Germinal center (tissue), 1 donor: ENCODE measurements at regions not wholly inside any gene's neighbourhood (a gene's known extent, or its start where the extent isn't known, plus 50 kb on each side); places are given as distances from the start of the nearest gene placed in this dataset.
A peak's percentile ranks its signal among the peaks of the same experiment; 100 is the strongest.

Experiments
- DNase-seq: peaks from one replicate; pipeline ENCODE4 v3.0.0; 2012; ENCODE audit warnings: mixed read lengths, low spot score

DNA sequence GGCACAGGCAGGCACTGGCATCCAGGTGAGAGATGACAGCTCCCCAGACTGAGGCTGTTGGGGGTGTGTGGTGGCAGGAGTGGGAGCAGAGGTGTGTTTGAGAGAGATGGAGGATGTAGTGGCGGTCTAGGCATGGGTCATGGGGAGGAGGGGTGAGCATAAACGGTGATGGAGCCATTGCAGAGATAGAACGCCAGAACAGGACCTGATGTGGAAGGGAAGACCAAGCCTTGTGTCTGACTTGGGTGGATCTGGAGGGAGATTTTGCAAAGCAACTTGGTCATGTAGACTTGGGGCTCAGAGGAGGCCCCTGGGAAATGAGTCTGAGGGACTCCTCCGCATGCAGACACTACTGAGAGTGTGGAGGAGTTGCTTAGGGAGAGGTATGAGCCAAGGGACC lies 50.0 kb upstream of the CLDN5 start:
- no peak for DNase-seq

DNA sequence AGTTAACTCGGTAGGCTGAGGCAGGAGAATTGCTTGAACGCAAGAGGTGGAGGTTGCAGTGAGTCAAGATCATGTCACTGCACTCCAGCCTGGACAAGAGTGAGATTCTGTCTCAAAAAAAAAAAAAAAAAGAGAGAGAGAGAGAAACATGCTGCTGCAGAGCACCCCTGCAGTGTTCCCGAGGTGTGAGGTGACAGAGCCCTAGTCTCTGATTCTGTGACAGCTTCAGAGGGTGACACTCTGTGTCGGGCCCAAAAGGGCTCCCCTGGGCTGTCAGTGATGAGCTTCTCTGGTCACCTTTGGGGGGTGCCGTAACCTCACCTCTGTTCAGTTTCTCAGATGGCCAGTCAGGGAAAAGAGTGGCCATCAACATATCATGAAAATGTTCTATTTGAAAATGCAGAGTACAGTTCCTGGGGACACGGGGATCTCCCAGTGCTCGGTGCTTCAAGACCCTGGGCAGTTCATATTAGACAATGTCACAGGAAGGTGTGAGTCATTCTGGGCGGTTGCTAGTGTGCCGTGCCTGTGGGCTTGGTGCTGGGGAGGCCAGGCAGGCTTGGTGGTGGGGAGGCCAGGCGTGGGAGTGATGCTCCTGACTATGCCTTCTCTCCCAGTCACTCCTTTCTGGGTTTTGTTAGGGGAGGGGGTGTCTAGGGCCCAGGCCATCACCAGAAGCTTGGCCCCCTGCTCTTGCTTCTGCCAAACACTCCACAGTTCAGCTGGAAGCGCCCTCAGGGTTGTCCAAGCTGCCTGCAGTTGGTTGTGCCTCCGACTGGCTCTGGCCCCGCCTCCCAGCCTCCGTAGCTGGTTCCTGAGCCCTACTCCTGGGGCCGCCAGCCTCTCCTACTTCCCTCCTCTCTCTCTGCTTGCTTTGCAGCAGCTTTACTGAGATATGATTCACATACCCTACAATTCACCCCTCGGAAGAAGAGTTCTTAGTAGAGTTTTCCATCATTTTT lies 52.5 kb upstream of the CLDN5 start:
- no peak for DNase-seq

DNA sequence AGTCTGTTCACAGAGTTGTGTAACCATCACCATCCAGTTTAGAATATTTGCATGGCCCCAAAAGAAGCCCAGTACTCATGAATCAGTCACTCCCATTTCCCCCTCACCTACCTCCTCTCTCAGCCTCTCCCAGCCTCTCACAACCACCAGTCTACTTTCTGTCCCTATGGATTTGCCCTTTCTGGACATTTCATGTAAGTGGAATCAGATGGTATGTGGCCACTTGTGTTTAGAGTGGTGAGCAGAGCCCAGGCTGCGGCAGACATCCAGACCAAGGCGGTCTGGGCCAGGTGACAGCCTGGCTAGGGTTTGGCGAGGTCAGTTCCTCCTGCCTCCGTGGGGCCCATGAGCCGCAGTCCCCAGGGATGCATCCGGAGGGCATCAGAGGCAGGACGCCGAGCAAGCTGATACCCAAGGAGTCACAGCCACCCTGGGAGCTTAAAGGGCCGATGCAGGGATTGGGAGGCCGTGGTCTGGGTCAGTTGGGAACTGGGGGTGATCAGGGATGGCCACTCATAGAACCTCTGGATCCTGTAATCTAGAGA lies 53.3 kb upstream of the CLDN5 start:
- no peak for DNase-seq

DNA sequence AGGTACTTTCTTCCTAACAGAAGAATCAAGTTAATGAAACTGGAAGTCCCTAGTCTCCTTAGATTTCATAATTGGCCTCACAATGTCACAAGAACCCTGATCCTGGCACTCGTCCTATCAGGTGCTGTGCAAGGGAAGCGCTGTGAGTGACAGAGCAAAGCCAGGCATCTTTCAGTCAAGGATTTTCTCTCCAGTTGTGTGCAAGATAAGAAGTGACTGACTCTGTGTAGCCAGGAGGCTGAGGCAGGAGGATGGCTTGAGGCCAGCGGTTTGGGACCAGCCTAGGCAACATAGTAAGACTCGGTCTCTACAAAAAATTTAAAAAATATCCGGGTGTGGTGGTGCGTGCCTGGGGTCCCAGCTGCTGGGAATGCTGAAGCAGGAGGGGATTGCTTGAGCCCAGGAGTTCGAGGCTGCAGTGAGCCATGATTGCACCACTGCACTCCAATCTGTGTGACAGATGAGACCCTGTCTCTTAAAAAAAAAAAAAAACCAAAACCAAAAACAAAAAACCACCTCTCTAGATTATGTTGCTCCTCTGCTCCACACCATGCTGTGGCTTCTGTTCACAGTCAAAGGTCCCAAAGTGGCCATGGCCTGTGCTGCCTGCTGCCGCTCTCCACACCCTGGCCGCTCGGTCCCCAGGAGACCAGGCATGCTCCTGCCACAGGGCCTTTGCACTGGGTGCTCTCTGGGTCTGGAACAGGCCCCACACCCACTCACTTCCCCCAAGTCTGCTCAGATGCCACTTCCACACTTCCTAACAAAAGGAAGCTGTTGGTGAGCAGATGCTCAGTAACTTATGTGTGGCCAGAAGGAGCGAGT lies 54.2 kb upstream of the CLDN5 start:
- no peak for DNase-seq

DNA sequence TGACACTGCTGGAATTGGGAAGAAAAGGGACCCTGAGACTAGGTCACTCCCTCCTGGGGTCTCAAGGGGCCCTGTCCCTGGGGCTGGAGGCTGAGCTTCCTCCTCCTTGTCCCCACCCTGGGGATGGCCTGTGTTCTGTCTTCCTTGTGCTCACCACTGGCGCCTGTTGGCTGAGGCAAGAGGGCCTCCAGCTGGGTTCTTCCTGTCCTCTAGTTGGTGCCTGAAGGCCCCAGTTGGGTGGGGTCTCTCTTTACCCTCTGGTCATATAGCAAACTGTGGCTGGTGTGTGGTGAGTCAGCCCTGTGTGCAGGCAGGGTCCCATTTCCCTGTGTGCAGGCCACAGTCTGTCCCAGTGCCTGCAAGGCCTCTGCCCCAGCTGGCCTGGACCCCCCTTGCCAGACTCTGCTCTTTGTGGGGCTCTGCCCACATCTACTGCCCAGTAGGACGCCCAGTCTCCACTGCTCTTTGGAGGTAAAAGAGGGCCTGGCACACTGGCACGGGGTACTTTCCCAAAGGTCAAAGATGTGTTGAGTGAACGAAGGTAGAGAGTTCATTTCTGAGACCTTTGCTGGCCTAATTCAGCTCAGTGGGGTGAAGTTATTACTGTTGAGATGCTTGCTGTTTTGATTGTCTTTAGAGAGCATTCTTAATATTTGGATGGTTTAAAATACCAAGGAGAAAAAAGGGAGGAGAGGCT lies 55.1 kb upstream of the CLDN5 start:
- DNase-seq, result no peak

DNA sequence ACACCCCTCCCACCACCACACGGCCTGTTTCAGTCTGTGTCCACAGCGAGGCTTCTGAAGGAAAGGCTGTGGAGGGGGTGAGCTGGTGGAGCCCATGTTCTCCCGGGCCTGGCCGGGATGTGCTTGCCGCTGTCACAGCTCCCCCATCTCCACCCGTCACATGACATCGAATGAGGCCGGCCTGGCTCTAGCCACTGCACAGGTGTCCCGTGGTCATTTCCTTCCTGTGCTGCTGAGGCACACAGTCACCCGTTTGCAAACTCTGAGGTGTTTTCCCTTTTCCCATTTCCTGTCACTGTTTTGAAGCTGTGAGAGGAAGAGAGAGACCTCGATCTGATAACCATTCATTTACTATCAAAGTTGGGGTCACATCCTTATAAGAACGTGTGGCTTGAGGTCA lies 55.7 kb upstream of the CLDN5 start:
- no peak for DNase-seq

DNA sequence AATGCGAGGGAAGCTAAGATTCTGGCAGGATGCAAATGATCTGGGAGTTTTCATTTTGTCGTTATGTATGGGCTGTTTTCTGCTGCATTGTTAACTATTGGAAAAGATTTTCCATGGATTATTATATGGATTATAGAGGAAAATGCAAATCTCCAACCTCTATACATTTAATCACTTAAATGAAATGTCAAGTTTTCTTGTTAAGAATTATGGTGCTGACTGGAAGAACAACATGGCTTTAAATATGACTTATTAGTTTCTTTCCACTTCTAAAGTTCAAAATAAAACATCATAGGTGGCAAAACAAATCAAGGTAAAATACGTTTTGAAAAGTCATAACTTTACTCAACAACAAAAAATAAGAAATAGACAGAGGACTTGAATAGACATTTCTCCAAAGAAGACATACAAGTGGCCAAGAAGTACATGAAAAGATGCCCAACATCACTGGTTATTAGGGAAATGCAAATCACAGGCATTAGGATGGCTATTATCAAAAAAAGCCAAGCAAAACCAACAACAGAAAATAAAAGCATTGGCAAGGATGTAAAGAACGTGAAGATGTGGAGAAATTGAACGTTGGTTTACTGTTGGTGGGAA lies 56.2 kb upstream of the CLDN5 start:
- no peak for DNase-seq

DNA sequence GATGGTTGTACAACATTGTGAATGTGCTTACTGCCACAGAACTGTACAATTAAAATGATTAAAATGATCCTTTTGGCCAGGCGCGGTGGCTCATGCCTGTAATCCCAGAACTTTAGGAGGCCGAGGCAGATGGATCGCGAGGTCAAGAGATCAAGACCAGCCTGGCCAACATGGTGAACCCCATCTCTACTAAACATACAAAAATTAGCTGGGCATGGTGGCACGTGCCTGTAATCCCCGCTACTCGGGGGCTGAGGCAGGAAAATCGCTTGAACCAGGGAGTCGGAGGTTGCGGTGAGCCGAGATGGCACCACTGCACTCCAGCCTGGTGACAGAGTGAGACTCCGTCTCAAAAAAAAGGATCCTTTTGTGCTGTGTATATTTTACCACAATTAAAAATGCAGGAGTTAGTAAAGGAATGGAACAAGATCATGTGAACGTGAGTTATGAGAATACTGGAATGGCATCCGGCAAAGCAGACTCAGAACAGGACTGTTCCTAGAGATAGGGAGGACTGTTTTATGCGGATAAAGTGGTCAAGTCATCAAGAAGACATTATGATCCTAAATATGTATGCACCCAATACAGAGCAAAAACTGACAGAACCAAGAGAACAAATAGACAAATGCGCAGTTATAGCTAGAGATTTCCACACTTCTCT lies 58.0 kb upstream of the CLDN5 start:
- no peak for DNase-seq

DNA sequence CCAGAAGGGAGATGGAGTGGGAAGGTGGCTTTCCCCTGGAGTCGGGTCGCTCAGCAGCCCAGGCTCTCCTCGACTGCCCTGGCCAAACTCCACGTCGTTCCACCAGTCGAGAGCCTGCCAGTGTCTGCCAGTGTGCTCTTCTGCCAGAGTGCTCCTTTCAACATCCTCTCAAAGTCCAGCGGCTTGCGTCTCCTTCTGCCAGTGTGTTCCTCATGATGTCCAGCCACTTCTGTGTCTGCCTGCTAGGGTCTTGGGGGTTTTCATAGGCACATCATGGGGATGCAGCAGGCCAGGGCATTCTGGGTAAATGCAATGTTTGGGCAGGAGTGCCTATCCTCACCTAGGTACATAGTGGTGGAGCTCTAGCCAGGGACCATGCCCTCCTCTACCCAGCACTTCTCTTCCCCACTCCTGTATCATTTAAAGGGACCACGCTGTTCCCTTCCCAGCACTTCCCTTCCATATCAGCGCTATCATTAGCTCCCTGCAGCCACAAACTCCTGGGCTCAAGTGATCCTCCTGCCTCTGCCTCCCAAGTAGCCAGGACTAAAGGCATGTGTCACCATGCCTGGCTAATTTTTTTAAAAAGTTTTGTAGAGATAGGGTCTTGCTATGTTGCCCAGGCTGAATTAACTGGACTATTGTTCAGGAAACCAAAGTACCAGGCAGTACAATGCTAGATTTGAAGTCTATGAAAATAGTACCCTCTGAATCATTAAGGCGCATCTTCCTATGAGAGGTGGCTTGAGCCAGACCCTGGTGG lies 62.9 kb upstream of the CLDN5 start:
- DNase-seq, result no peak

DNA sequence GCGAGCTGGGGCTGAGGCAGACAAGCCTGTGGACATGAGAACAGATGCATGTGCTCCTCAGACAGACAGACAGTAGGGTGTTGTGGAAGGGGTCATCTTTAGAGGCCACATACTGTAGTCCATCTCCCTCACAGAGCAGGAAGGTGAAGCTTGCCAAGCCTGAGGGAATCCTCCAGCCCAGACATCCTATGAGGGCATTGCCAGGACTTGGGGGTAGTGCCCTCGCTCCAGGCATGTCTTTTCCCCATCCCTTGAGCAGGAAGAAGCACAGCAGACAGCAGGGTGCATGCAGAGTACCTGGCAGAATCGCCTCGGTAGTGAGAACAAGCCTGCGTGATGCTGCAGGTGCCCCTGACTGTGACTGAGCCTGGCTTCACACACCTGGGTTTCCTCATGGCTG lies 66.5 kb upstream of the CLDN5 start:
- DNase-seq, result no peak

DNA sequence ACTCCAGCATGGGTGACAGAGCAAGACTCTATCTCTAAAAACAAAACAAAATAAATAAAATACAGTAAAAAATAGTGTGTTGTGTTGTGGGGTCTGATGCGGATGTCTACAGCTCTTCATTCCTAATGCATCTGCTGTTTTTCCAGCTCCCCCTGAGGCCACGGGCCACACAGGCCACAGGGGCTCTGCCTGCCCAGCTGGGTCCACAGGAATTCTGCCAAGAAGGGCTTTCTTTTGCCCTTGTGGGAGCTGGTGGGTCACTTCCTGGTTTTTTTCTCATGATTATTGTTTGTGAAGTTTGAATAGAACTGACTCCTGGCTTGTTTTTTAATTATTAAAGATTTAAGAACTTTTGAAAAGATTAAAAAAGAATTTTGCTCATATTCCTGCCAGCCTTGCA lies 67.4 kb upstream of the CLDN5 start:
- DNase-seq, result no peak

DNA sequence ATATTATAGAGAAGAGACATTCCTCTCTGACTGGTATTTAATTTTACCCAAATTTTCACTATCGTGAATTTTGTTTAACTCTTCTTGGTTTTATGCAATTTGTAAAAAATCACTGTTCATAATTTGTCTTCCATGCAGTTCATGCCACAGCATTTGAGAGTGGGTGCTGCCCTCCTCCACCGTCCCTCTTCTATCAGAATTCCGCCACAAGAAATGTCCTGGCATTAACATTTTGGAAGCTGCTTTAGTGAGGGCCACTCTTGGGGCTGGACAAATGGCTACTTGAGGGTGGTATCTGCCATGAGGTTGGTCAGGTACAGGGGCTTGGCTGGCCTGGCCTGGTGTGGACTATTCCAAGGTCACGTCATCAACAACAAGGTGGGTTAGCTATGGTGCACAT lies 68.3 kb upstream of the CLDN5 start:
- no peak for DNase-seq

DNA sequence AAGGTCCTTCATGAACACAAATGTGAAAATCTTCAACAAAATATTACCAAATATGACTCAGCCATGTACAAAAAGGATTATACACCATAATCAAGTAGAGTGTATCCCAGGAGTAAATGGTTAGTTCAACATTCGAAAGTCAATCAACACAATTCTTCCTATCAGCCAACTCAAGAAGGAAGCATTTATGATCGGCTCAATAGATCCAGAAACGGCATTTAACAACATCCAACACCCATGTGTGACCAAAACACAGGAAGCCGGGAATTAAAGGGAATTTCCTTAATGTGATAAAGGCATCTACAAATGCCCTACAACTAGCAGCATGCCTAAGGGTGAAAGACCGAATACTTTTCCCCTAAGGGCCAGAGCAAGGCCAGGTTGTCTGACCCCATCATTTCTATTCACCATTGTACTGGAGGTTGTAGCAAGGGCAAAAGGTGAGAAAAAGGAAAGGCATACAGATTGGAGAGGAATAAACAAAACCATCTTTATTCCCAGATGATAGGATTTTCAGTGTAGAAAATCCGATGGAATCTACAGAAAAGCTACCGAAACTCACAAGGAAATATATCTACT lies 69.9 kb upstream of the CLDN5 start:
- no peak for DNase-seq

DNA sequence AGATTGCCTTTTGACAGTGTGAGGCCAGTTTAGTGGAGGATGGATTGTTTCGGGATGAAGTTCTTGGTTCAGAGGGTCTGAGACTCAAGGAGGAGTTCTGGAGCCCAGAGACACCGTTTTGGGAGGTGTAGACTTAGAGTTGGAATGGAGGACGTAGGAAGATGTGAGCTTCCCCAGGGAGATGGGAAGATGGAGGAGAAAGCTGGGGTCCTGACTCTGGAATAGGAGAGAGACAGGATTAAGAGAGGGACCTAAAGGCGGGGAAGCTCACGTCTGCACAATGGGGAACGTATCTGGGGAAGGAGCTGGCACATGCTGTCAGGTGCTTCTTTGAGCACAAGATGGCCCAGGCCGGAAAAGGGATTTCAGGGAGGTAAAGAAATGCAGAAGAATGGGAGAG lies 71.3 kb upstream of the CLDN5 start:
- no peak for DNase-seq

DNA sequence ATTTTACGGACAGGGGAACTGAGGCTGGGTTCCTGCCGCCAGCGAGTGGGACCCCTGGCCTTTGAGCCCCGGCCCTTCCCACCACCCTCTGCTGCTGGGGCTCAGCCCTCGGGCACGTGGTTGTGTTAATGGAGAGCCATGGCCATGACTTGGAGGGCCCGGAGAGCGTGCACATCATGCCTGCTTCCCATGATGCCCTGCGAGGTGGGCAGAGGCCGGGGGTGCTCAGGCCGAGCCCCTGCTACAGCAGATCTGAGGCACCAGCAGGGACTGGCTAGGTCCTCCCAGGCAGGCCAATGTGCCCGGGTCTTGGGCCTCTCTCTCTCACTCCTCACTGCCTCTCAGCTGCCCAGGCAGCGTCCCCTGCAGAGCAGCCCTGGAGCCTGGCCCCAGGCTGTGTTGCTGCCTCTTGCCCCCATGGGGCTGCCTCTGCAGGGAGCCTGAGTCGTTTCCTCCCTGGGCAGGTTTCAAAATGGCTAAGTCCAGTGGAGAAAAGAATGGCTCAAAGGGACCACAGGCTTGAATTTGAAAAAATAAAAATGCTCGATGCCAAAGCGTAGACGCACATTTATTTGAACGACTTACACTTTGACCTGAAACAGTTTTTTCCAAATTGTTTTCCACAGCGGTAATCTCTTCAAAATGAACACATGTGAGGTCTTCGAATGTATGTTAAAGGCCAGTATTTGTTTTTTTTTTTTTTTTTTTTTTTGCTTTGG lies 72.6 kb upstream of the CLDN5 start:
- DNase-seq, result peak; percentile 78

DNA sequence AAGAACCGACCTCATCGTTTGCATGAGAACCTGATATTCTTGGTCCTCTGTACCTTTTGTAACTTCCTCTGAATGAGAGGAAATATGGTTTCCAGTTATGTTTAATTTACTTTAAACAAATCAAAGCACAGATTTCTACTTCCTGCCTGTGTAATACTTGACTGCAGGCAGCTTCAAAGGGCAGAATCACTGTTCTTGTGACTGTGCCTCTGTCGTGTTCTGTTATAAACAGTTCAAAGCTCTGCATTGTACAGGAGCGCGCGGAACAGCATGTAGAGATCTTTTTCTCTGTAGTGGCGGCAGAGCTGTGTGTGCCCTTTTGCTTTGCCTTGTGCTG lies 73.2 kb upstream of the CLDN5 start:
- peak; percentile 80 for DNase-seq

DNA sequence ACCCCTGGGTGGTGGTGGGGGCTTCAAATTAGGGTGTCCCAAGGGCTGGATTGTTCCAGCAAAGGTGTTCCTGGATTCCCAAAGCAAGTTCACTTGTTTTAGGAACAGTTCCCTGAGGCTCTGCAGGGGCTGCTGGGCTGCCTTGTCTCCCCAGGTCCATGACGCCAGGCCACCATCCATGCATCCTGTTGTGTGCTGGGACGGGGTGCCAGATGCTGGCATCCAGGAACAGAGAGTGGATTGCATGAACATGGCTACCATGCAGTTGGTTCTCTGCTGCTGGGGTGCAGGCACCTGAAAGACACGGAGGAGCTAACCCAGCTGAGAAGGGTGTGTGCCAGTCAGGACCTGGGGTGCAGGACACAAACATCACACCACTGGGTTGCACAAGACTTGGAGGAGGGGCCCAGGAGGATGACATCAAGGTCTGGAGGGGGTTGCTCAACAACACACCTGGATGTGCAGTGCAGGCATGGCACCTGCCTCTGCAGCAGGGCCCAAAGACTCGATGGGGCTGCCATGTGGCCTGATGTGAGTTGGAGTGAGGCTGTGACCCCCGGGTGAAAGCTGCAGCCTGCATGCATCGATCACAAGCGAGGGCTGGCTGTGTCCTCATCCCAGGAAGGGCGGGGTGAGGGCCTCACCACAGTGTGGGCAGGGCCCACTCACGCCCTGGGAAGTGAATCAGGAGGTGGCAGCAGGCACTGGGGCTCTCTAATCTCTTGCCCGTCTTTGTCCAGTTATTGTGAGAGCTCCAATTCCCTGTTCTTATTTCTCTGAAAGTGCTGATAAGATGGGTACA lies 74.0 kb upstream of the CLDN5 start:
- DNase-seq, result no peak

DNA sequence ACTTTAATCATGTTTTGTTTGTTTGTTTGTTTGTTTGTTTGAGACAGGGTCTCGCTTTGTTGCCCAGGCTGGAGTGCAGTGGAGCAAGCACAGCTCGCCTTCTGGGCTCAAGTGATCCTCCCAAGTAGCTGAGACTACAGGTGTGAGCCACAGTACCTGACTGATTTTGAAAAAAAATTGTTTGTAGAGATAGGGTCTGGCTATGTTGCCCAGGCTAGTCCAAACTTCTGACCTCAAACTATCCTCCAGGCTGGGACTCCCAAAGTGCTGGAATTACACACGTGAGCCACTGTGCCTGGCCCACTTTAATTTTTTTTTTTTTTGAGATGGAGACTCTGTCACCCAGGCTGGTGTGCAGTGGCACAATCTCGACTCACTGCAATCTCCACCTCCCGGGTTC lies 74.8 kb upstream of the CLDN5 start:
- DNase-seq, result no peak
